Suppressor macrophage (primary cell): ENCODE measurements at regions not wholly inside any gene's neighbourhood (a gene's known extent, or its start where the extent isn't known, plus 50 kb on each side); places are given as distances from the start of the nearest gene placed in this dataset.
"Not testable (repeated sequence)": the region's sequence is repeated elsewhere in the genome, so short reads cannot be mapped to it uniquely, and the experiment has no call there.

Experiments used
- DNase-seq, 4 experiments: peaks; one replicate each; pipeline ENCODE4 v3.0.0-alpha.2; 2020 to 2022

DNA sequence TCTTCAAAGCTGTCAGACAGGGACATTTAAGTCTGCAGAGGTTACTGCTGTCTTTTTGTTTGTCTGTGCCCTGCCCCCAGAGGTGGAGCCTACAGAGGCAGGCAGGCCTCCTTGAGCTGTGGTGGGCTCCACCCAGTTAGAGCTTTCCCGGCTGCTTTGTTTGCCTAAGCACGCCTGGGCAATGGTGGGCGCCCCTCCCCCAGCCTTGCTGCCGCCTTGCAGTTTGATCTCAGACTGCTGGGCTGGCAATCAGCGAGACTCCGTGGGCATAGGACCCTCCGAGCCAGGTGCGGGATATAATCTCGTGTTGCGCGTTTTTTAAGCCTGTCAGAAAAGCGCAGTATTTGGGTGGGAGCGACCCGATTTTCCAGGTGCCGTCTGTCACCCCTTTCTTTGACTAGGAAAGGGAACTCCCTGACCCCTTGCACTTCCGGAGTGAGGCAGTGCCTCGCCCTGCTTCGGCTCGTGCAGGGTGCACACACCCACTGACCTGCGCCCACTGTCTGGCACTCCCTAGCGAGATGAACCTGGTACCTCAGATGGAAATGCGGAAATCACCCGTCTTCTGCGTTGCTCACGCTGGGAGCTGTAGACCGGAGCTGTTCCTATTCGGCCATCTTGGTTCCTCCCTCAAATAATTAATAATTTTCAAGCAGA, 1131.5 kb upstream of the ADGRL4 start:
- DNase-seq, result not testable (repeated sequence)

DNA sequence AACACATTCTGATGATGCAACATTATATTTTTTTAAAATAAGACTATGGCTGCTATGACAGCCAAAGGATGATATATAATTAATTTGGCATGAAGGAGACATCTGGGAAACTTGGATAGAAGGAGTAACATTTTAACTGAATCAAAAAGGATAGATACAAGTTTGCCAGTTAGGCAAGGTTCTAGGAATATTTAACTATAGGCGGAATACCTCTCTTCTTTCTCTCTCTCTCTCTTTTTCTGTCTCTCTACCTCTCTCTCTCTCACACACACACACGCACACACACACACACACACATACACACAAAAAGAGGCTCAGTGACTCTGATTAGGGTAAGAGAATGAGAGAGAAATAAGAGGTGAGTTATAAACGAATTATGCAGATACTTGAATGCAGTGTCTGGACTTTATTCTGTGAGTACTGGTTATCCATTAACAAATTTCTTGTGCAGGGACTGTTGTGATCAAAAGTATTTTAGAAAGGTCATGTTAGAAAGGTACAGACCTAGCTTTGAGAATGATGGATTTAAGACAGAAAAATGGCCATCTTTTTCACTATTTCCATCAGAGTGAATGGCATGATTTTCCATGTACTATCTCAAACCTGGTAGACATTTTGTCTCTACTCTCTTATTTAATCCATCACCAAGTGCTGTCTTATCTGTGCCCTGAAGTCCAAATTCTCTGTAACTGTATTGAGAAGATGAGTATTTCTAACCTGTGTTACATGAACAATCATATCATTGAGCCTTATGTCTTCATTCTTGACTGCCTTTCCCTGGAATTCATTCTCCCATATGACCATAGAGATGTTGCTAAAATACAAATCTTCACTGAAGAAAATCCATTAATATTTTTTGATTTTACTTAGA, 1106.9 kb upstream of the ADGRL4 start:
- DNase-seq, result no peak

DNA sequence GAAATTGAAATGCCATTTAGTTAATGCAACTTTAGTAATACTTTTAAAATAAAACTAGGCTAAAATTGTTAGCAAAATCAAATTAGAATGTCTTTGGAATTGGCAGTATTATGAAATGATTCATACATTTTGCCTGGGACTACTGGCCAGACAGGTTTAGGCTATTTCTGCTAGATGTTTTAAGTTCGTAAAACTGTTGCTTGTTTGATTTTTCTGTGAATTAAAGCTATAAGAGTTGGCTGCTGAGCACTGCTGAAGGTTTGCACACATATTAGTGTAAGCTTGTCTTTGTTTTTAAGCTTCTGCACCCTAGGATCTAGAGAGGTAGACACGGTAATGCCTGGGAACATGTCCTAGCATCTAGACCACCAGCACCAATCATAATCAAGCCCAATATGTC, 1094.6 kb upstream of the ADGRL4 start:
- DNase-seq, result no peak

DNA sequence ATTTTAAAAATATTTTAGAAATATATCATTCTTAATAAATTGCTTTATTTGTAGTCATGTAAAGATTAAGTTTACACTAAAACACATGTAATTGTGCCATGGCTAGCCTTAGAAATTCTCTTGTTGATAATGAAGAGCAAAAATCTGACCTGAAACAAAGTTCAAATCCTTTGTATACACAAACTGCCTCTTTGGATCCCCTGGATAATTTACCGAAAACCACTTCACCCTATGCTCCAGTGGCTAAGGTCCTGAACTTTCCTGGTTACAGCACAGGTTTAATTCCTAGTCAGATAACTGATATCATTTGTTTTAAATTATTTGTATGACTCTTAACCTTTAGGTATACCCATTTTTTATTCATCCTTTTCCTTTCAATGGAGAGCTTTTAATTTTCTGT, 1093.2 kb upstream of the ADGRL4 start:
- DNase-seq, result no peak

DNA sequence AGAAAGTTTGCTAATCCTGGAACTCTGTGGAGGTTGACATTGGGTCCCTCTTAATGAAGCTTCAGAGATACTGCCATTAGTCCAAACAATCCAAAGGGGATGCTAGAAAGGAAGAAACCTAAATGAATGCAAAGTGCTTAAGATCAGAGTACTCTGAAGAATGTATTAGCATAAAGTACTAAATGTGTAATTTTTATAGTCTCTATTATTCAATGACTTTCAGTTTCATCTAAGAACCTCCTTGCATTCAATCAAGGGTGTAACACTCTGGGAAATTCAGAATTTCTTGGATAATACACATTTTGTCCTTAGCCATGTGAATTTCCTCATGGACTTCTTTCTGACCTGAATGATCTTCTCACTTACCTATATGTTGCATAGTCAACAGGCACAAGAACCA, 1078.5 kb upstream of the ADGRL4 start:
- DNase-seq, result no peak

DNA sequence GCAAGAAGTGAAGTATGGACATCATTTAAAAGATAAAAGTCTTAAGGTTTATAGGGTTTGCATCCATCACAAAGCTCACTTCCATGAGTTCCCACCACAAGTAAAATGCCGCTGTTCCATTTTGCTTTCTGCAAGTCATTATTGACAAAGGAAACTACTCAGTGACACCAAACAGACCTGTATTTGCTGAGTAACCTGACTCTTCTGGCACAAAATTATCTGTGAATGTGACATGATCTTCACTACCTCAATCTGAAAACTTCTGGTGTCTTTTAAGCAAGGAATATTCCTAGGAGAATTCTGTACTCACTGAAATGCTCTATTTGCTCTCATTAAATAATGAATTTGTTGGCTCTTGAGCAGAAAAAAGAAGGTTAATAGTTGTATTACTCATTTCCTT, 1077.4 kb upstream of the ADGRL4 start:
- no peak for DNase-seq

DNA sequence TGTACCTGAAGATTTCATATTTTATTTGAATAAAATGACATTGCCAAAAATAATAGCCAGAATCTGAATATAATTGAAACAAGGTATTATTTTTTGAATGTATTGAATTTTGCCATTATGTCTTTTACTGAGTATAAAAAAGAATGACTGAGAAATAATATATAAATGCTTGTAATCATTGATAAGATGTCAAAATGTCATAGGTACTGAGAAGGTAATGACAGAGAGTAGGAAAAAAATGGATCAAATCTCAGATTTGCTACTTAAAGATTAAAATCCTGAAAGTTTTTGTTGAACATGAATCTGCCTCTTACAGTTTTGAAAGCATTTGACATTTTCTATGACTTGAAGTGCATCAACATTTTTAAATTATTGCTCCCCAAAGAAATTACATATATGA, 1069.9 kb upstream of the ADGRL4 start:
- DNase-seq, result no peak

DNA sequence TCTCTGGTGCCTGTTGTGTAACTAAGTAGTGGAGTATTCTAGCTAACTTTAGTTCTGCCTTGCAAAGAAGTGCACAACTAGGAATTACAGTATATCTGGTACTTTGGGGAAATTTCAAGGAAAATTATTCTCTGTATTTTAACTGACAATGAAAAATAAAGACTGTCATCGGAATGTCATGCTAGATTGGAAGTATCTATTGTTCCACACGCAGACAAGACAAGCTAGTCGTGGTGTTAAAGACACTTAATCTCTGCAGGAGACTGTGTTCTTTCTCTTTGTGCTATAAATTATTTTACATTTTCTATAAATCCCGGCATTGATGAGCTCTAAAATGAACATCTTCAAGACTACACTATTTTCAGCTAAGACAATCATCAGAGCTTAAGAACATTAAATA, 1068.8 kb upstream of the ADGRL4 start:
- DNase-seq, result no peak

DNA sequence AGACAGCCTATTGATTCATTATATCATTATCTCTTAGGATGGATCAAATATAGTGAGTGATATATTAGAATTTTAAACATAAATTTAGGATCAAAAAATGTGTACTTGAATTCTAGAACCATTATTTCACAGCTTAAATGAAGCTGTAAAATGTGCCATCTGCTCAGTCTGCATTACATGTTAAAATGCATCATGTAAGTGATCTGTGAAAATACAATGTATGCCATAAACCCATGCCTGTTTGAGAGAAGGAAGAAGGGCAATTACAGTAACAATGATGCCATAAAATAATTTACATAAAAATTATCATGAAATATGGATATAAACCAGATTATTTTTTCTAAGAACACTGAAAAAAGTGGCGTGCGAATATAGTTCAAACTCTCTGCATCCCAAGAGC, 1066.0 kb upstream of the ADGRL4 start:
- DNase-seq, result no peak

DNA sequence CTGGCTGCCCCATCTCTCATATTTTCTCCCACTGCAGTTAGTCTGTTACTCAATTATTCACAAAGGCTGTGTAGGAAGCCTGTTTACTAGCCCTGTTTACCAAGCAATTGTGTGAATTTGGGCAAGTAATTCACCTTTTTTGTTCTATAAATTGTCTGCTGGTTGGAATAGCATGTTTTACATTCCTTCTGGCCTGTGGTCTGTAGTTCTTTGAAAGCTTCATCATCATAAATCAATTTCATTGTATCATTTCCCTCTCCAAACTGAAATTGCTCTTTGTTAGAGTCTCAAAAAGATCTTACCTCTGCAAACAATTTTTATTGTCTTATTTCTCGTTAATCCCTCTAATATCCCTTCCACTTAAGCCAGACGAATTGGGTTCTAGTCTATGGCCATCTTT, 1059.5 kb upstream of the ADGRL4 start:
- no peak for DNase-seq

DNA sequence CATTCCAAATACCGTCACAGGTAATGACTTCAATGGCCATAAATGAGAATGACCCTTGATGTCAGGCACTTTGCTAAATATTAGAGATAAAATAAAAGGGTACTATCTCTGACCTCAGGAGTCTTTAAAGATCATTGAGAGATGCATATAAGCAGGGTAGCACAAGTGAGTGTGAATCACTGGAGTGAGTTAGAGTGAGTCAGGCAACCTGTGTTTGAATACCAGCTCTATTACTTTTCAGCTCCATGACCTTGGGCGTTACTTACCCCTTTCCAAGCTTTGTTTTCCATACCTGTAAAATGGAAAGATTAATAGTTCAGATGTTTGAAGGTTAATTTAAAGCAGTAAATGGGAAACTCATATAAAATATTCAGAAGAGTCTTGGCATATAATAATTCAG, 1058.0 kb upstream of the ADGRL4 start:
- no peak for DNase-seq

DNA sequence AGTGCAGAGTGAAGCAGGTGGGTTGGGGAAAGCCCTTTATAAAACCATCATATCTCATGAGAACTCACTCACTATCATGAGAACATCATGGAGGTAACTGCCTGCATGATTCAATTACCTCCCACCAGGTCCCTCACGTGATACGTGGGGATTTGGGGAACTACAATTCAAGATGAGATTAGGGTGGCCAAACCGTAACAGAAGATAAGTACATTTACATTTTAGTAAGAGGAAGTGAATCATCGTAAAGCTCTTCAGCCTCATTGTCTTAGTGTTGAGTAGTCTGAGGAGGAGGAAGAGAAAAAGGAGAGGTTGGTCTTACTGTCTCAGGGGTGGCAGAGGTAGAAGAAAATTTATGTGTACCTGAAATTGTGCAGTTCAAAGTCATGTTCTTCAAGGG, 1053.4 kb upstream of the ADGRL4 start:
- DNase-seq, result no peak

DNA sequence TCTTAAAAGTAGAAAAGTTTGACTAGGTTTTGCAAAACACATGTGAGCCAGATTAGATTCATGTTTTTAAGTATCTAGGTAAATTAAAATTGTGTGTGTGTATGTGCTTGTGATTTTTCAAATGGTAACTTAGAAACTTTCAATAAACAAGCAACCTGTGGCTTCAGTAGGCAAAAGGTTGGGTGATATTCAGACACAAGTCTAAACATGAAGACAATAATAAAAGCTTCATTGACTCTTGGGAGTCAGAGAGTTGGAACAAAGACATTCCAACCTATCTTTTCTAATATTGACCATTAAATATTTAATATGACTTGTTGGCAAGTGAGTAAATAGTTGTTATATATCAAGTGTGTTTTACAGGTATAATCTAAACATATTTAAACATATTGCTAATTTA, 1049.6 kb upstream of the ADGRL4 start:
- no peak for DNase-seq

DNA sequence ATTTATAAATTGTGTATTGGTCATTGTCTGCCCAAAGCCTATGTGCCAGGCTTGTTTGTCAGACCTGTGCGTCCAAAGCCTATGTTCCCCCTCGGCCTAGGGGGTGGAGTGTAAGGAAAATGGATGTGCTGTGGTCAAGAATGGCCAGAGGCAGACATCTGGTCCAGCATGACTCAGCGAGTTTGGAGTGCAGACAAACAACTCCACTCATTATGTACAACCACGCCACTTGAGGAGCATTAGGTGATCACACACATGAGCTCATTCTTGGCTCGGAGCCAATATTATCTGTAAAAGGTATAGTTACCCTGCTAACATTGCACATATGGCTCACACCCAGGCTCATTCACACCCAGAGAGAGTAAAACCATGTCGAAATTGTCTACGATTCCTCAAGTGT, 1047.6 kb upstream of the ADGRL4 start:
- DNase-seq, result no peak

DNA sequence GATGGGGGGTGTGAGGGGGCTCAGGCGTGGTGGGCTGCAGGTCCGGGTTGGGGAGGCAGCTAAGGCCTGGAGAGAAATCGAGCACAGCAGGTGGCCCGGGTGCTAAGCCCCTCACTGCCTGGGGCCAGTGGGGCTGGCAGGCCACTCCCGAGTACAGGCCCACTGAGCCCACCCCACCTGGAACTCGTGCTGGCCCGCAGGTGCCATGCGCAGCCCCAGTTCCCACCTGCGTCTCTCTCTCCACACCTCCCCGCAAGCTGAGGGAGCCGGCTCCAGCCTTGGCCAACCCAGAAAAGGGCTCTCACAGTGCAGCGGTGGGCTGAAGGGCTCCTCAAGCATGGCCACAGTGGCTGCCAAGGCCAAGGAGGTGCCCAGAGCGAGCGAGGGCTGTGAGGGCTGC, 1047.1 kb upstream of the ADGRL4 start:
- no peak for DNase-seq

DNA sequence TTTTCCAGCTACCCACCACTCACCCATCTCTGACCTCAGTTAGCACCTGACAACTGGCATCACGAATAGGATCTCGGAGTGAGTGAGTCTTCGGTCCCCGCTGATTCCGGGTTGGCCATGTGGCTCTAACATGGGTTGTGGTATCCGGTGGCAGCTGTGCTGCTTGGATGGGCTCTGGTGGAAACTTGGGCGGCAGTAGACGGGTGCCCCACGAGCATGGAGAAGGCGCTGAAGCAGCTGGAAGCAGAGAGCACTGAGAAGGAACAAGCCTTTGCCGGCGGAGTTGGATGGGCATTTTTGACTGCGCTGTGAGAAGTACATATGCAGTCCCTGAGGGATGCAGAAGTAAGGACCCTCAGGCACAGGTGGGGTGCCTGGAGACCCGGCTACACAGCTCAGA, 1044.0 kb upstream of the ADGRL4 start:
- no peak for DNase-seq

DNA sequence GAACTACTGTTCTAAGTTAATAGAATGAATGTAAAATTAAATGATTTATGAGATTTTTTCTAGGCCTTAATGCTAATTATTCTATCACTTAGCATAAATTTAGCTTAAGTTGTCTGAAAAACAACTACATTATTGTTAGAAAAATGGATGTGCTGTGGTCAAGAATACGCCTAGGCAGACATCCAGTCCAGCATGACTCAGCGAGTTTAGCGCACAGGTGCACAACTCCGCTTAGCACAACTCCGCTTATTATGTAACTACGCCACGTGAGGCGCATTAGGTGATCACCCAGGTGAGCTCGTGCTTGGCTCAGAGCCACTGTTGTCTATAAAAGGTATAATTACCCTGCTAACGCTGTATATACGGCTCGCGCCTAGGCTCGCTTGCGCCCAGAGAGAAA, 1043.6 kb upstream of the ADGRL4 start:
- no peak for DNase-seq

DNA sequence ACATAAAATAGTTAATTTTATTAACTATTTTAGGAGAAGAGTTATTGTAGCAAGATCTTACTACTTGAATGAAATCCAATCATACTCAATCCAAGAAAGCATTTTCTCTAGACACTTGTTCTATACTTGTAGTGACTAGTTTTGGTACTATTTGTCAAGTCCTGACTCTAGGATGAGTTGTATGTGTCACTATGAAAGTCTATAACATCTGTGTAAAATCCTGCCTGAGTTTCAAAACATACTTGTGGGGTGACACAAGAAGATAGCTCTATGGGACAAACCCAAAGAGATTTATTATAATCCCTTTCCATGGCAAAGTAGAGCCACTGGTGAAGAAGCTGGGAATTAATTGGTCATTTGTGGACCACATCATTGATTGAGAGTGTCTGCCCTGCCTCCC, 1042.2 kb upstream of the ADGRL4 start:
- no peak for DNase-seq

DNA sequence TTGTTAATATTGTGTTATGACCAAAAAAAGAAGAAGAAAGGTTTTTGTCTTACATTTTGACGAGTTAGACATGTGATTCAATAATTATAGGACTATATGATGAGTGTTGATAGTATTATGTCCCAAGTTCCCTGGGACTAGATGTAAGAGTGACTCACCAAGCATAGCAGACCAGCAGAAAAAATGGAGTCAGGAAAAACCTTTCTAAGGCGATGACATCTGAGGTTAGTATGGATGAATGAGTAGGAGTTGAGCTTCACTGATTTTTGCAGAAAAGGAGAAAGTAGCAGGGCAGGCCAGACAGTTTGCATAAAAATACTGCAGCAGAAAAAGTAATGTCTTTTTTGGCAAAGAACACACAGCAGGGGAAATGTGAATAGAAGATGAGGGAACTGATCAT, 1041.3 kb upstream of the ADGRL4 start:
- DNase-seq, result no peak

DNA sequence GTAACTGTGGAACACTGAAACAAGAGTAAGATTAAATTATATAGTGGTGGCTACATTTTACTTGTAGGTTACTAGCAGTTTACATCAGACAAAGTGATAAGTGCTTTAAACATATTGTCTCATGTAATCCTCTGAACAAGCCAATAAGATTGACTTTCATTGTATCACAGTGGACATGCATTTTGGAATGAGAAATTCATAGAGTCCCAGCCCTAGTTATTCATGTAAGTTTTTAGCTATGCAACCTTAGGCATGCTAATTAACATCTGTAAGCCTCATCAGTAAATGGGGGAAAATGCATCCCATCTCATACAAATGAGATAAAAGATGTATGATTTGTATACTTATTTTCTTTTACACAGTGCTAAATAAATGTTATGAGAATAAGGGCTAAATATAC, 1038.1 kb upstream of the ADGRL4 start:
- DNase-seq, result no peak

DNA sequence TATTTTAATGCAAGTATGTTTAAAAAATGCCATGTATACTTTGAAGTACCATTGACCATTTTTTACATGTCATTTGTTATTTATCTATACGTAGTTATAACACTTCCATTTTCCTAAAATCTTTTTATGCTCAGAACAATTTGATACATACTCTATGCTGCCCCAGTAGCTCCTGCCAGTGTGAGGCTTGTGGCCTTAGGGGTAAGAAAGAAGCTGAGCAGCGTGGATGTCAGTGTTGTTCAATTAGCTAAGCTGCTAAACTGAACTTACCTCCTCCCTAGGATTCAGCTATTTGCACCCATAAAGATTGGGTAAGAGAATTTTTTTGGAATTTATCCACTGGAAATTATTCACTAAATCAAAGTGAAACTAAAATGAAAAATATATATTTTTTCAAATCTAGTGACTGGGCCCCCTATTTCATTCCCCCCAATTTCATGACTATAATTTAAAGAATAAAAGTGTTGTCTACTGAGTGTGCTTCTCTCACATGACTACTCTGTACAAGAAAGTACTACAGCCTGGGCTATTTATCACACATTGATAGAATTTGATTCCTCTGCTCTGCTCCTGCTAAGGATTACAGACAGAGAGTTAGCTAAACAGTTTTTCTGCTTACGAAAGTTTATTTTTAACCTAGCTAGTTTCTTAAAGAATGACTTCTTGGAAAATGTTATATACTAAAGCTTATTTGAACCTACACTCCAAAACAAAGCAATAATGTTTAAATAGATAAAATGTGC, 1030.3 kb upstream of the ADGRL4 start:
- DNase-seq, result no peak

DNA sequence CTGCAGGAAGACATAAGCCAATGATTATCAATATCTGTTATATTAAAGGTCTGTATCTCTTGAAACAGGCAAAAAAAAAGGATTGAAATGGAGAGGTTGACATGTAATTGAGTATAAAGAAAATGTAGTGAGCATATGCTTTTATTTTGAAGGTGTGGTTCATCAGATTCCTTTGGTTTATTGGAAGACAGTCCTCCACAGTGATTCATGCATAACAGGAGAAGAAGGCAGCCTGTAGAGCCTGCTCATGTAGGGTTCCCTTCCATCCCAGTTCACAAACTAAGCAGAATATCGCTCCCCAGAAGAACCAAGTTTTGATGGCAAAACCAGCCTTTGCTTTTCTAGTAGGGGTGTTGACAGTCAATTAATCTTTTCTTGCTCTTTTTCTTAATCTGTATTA, 1016.8 kb upstream of the ADGRL4 start:
- DNase-seq, result no peak

DNA sequence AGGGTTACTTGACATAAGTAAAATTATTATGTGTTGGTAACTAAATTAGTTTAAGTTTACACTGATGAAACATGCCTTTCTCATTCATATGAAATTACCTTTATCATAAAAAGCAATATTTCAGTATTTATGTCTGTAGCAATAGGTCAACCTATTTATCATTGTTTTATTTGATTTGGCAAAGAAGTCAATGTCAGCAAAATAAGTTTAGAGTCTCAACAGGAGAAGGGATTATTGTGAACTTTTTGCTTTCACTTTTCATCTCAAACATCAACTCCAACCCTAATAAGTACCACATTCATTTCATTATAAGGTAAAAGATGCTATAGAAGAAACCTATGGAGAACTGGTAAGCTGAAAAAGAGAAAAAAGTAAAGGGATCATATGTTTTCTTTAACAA, 1015.4 kb upstream of the ADGRL4 start:
- no peak for DNase-seq

DNA sequence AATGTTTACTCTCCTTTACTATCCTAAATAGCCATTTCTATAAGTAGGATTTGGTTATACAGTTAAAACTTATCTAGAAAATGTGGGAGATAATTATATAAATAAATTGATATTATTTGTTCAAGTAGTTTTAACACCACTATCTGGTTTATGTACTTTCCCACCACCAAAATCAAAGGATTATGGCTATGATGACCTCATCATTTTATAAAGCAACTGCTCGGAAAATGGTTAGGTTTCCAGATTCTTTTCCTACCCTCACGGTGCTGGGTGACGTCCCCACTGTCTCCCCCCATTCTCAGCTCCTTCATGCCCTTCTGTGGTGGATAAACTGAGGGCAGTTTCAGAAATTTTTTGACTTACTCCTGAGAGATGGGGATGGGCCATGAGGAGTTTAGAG, 1011.8 kb upstream of the ADGRL4 start:
- no peak for DNase-seq
